Peyer's patch (tissue), 4 donors: ENCODE measurements at regions not wholly inside any gene's neighbourhood (a gene's known extent, or its start where the extent isn't known, plus 50 kb on each side); places are given as distances from the start of the nearest gene placed in this dataset.

Source experiments
- CTCF ChIP-seq, 6 experiments: fragments of 450-650 bp in 4 of 6; fragments of 200-600 bp in 2 of 6; sonication (generic) in 1 of 6; IDR thresholded peaks; one replicate each; pipeline ENCODE4 v1.5.1; 2017 to 2019; ENCODE audit warnings: antibody characterized with exemption in 6 of 6, mild to moderate bottlenecking in 3 of 6, moderate library complexity in 1 of 6
- POLR2A ChIP-seq, 2 donors: fragments of 450-650 bp; IDR thresholded peaks; one replicate each; pipeline ENCODE4 v1.5.1; 2017; ENCODE audit warnings: antibody characterized with exemption in 2 of 2, mild to moderate bottlenecking in 2 of 2, moderate library complexity in 2 of 2

GRCh38 chr4:150006197-150006596 lies 72.0 kb upstream of the DCLK2 start:
- TF ChIP-seq CTCF (IDR thresholded peaks at IDR 0.05) (no peak), POLR2A (IDR thresholded peaks at IDR 0.05) (no peak)
